SH-SY5Y (cell line): ENCODE measurements at regions not wholly inside any gene's neighbourhood (a gene's known extent, or its start where the extent isn't known, plus 50 kb on each side); places are given as distances from the start of the nearest gene placed in this dataset.

Experiments used
- GATA2 ChIP-seq: IDR thresholded peaks from 2 replicates; pipeline ENCODE4 v1.6.1; 2011; ENCODE audit warnings: mild to moderate bottlenecking, low read depth, low read length
- GATA3 ChIP-seq: IDR thresholded peaks from 2 replicates; pipeline ENCODE4 v1.6.1; 2011; ENCODE audit warnings: low read depth, mild to moderate bottlenecking, low read length, moderate library complexity

DNA sequence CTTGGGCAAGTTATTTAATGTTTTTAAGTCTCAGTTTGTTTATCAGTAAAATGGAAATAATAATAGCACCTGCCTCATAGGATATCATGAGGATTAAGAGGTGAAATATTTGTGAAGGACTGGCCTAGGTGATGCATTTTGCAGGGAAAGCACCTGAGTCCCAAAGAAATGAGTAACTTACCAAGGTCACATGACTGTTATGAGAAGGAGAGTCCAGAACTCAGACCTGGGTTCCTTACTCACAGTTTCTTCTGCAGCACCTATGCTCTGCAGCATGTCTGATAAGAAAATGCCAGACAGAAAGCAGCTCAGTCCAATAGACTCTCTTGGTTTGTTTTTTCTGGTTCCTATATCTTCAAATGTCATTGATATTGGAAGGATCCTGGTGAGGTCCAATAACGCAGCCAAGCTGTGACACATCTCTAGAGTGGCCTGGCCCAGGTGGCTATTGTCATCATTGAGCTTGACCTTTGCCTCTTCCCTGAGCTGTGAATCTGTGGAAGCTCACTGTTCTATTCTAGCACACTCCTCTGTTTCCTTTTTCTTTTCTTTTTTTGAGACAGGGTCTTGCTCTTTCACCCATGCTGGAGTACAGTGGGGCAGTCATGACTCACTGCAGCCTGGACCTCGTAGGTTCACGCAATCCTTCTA lies 174.7 kb upstream of the NAV2 start:
- TF ChIP-seq GATA3 (no peak), GATA2 (no peak)
